OCI-LY7 (cell line): ENCODE measurements at regions not wholly inside any gene's neighbourhood (a gene's known extent, or its start where the extent isn't known, plus 50 kb on each side); places are given as distances from the start of the nearest gene placed in this dataset.

Experiments used
- BruUV-seq: library from RNA; stranded (reverse); fragments of 400-500 nt; replicated peaks from 2 replicates; lab custom pipeline; 2021; lab: Mats Ljungman, UMichigan
- CTCF ChIA-PET: fragments of 300-600 bp; sonication (Branson Sonifier 250); formaldehyde crosslinking; loops from one replicate; lab custom pipeline; 2022; ENCODE audit warnings: antibody characterized with exemption; ENCODE audit not compliant: unreplicated experiment; lab: Charles Lee
- POLR2A ChIA-PET: fragments of 300-600 bp; sonication (Branson Sonifier 250); formaldehyde crosslinking; loops from one replicate; lab custom pipeline; 2022; ENCODE audit warnings: antibody characterized with exemption; lab: Charles Lee
- DNase-seq: peaks from one replicate; pipeline ENCODE4 v3.0.0-alpha.2; 2015; ENCODE audit warnings: low spot score
- H2AFZ ChIP-seq: fragments of 200-600 bp; sonication (generic), shearing (Covaris generic); 2 replicates; pipeline ENCODE4 v1.6.1; 2014; ENCODE audit warnings: mild to moderate bottlenecking, antibody characterized with exemption, low read length, moderate library complexity
- H3K27ac ChIP-seq: fragments of 200-600 bp; sonication (generic); 2 replicates; pipeline ENCODE4 v1.5.1; 2014; ENCODE audit warnings: mixed run types, low read depth, mild to moderate bottlenecking, moderate library complexity, low read length, inconsistent platforms; ENCODE audit not compliant: poor library complexity, severe bottlenecking
- H3K36me3 ChIP-seq: fragments of 200-600 bp; sonication (generic); 2 replicates; pipeline ENCODE4 v1.6.1; 2014; ENCODE audit warnings: mild to moderate bottlenecking, antibody characterized with exemption, low read length, moderate library complexity, mixed read lengths; ENCODE audit not compliant: insufficient read depth
- H3K4me1 ChIP-seq: fragments of 200-600 bp; sonication (generic); 2 replicates; pipeline ENCODE4 v1.5.1; 2014; ENCODE audit warnings: mild to moderate bottlenecking, low read length; ENCODE audit not compliant: insufficient read depth, poor library complexity, severe bottlenecking
- H3K4me2 ChIP-seq: fragments of 200-600 bp; sonication (generic); 2 replicates; pipeline ENCODE4 v1.6.1; 2014; ENCODE audit warnings: mild to moderate bottlenecking, low read length
- H3K4me3 ChIP-seq: fragments of 200-600 bp; sonication (generic); 2 replicates; pipeline ENCODE4 v1.5.1; 2014; ENCODE audit warnings: mild to moderate bottlenecking, low read depth, low read length; ENCODE audit not compliant: poor library complexity, severe bottlenecking
- H3K79me2 ChIP-seq: fragments of 200-600 bp; sonication (generic); 2 replicates; pipeline ENCODE4 v1.6.1; 2016; ENCODE audit warnings: low read depth, mild to moderate bottlenecking, low read length, moderate library complexity, mixed read lengths; ENCODE audit not compliant: insufficient read depth
- H3K9me2 ChIP-seq: fragments of 200-600 bp; sonication (generic); 2 replicates; pipeline ENCODE4 v1.6.1; 2016; ENCODE audit warnings: mild to moderate bottlenecking, low read length, mixed read lengths; ENCODE audit not compliant: insufficient read depth
- H3K9me3 ChIP-seq: fragments of 200-600 bp; sonication (generic); 2 replicates; pipeline ENCODE4 v1.6.1; 2014; ENCODE audit warnings: mild to moderate bottlenecking, mixed run types, low read length, mixed read lengths
- H4K20me1 ChIP-seq: fragments of 200-600 bp; sonication (generic); 2 replicates; pipeline ENCODE4 v1.6.1; 2014; ENCODE audit warnings: mild to moderate bottlenecking, antibody characterized with exemption, low read length, moderate library complexity, mixed read lengths; ENCODE audit not compliant: insufficient read depth
- CTCF ChIP-seq: fragments of 200-600 bp; sonication (generic); conservative IDR thresholded peaks from 2 replicates; pipeline ENCODE4 v1.5.1; 2014; ENCODE audit warnings: mild to moderate bottlenecking, antibody characterized with exemption, low read length, moderate library complexity, mixed read lengths
- EZH2phosphoT487 ChIP-seq: fragments of 200-600 bp; sonication (generic); IDR thresholded peaks from 2 replicates; pipeline ENCODE4 v1.6.1; 2018; ENCODE audit warnings: low read depth, borderline replicate concordance, mild to moderate bottlenecking, mixed run types, antibody characterized with exemption, low read length, moderate library complexity, mixed read lengths
- intact Hi-C: fragments of 100-400 bp; cut with micrococcal nuclease; formaldehyde crosslinking; loops from one replicate; pipeline ENCODE4 v1.10.0; 2022; ENCODE audit not compliant: unreplicated experiment

GRCh38 chr2:21617885-21618434 is 494.2 kb downstream of the TDRD15 start:
- TF ChIP-seq CTCF (no peak), EZH2phosphoT487 (no peak)
- BruUV-seq, result no TSS peak
- H3K36me3 ChIP-seq, result no peaks in the 10 kb centered on the region
- no peaks in the 10 kb centered on the region for H3K9me3 ChIP-seq
- H3K4me1 ChIP-seq, result no peaks in the 10 kb centered on the region
- H3K79me2 ChIP-seq, result no peaks in the 10 kb centered on the region
- H2AFZ ChIP-seq, result no peak overlapping the region
- DNase-seq, result no peak
- H3K4me2 ChIP-seq, result no peak overlapping the region
- H3K4me3 ChIP-seq, result no peak overlapping the region
- no peak overlapping the region for H3K27ac ChIP-seq
- no peaks in the 10 kb centered on the region for H3K9me2 ChIP-seq
- CTCF ChIA-PET, result no interaction called here
- POLR2A ChIA-PET, result no interaction called here
- intact Hi-C loops, result no loop called here
- H4K20me1 ChIP-seq, result no peaks in the 10 kb centered on the region

- Histone ChIP-seq H3K9me3 (no peaks in the 10 kb centered on the region), H2AFZ (no peak overlapping the region), H4K20me1 (no peaks in the 10 kb centered on the region), H3K27ac (no peak overlapping the region), H3K4me1 (no peaks in the 10 kb centered on the region), H3K36me3 (no peaks in the 10 kb centered on the region), H3K9me2 (no peaks in the 10 kb centered on the region), H3K4me2 (no peak overlapping the region), H3K79me2 (no peaks in the 10 kb centered on the region), H3K4me3 (no peak overlapping the region)
- BruUV-seq, result no TSS peak
- CTCF ChIA-PET, result no interaction called here
- intact Hi-C loops, result no loop called here
- POLR2A ChIA-PET, result interaction anchor here (1.1 kb wide), 1 partner anchor 37 kb away, joined by 4 read pairs; no protein-coding TSS in a partner anchor
- no peak for DNase-seq
- TF ChIP-seq CTCF (no peak), EZH2phosphoT487 (no peak)
Measured at GRCh38 chr2:21620771-21621170, 497.0 kb downstream of the TDRD15 start.

GRCh38 chr2:21627938-21628337 is 504.2 kb downstream of the TDRD15 start:
- H3K79me2 ChIP-seq, result no peaks in the 10 kb centered on the region
- no peaks in the 10 kb centered on the region for H3K9me2 ChIP-seq
- H3K4me1 ChIP-seq, result no peaks in the 10 kb centered on the region
- no peaks in the 10 kb centered on the region for H3K9me3 ChIP-seq
- no TSS peak for BruUV-seq
- no peak overlapping the region for H3K4me3 ChIP-seq
- intact Hi-C loops, result no loop called here
- H3K4me2 ChIP-seq, result no peak overlapping the region
- TF ChIP-seq EZH2phosphoT487 (no peak), CTCF (no peak)
- H3K27ac ChIP-seq, result no peak overlapping the region
- no peaks in the 10 kb centered on the region for H4K20me1 ChIP-seq
- POLR2A ChIA-PET, result no interaction called here
- no peak for DNase-seq
- CTCF ChIA-PET, result no interaction called here
- no peaks in the 10 kb centered on the region for H3K36me3 ChIP-seq
- no peak overlapping the region for H2AFZ ChIP-seq
